Mucosa of descending colon (tissue), 3 donors: ENCODE measurements at regions not wholly inside any gene's neighbourhood (a gene's known extent, or its start where the extent isn't known, plus 50 kb on each side); places are given as distances from the start of the nearest gene placed in this dataset.

Source experiments
- ATAC-seq: fragments of 200-7000 bp; cut with Tn5 transposase; one replicate; pipeline ENCODE4 v1.9.1; 2020; ENCODE audit warnings: mild to moderate bottlenecking, moderate library complexity
- DNase-seq, 3 donors: peaks; one replicate each; pipeline ENCODE4 v3.0.0-alpha.2; 2020
- H3K36me3 ChIP-seq: fragments of 200-600 bp; one replicate; pipeline ENCODE4 v1.8.0; 2021; ENCODE audit warnings: low read depth, mild to moderate bottlenecking
- H3K4me1 ChIP-seq: fragments of 200-600 bp; one replicate; pipeline ENCODE4 v1.8.0; 2021; ENCODE audit warnings: low read depth, mild to moderate bottlenecking
- H3K4me3 ChIP-seq: fragments of 200-600 bp; one replicate; pipeline ENCODE4 v1.8.0; 2021; ENCODE audit warnings: mild to moderate bottlenecking
- H3K9me3 ChIP-seq: fragments of 200-600 bp; one replicate; pipeline ENCODE4 v1.8.0; 2021; ENCODE audit warnings: mild to moderate bottlenecking
- intact Hi-C, 2 donors: fragments of 100-400 bp; cut with DNase I in 1 of 2; cut with micrococcal nuclease in 1 of 2; formaldehyde crosslinking; loops; one replicate each; pipeline versions ENCODE4 v1.11.0 to v1.11.1; 2022; cut with DNase I, micrococcal nuclease
- TF ChIP-seq, protein P1 (sequence below): fragments of 200-600 bp; IDR thresholded peaks from one replicate; pipeline ENCODE4 v1.8.0; 2022; ENCODE audit warnings: antibody characterized with exemption, mild to moderate bottlenecking
- donor health status: DM: no; HTN: no; CAD: no; lungs with moderate emphysema.
- donor health status: DM: no; HTN: no; CAD: no.
- donor health status: DM: no; HTN: yes; CAD: no.

DNA sequence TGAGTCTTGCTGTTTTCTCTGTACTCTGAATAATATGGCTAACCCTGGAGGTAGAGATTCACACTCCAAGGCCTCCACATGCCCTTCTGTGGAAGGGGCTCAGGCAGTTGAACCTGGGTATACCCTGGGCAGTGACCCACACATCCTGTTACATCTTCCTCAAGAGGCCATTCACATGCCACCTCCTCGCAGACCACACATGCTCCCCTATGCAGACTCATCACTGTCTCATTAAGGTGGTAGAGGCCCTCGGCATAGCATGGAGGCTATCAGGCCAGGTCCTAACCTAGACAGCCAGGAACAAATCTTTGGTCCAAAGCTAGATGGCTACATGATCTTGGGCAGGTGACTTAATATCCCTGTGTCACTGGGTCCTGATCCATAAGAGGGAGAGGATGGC lies 363.9 kb upstream of the ZNF507 start:
- Histone ChIP-seq H3K36me3 (no peaks in the 10 kb centered on the region), H3K4me1 (no peaks in the 10 kb centered on the region), H3K4me3 (no peak overlapping the region), H3K9me3 (peaks cover 9% of the 10 kb centered on the region)
- ATAC-seq (no peak), DNase-seq (no peak)
- TF ChIP-seq, protein P1, sequence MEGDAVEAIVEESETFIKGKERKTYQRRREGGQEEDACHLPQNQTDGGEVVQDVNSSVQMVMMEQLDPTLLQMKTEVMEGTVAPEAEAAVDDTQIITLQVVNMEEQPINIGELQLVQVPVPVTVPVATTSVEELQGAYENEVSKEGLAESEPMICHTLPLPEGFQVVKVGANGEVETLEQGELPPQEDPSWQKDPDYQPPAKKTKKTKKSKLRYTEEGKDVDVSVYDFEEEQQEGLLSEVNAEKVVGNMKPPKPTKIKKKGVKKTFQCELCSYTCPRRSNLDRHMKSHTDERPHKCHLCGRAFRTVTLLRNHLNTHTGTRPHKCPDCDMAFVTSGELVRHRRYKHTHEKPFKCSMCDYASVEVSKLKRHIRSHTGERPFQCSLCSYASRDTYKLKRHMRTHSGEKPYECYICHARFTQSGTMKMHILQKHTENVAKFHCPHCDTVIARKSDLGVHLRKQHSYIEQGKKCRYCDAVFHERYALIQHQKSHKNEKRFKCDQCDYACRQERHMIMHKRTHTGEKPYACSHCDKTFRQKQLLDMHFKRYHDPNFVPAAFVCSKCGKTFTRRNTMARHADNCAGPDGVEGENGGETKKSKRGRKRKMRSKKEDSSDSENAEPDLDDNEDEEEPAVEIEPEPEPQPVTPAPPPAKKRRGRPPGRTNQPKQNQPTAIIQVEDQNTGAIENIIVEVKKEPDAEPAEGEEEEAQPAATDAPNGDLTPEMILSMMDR: no peak
- intact Hi-C loops: no loop called here

GRCh38 chr19:31983647-31984046 lies 361.8 kb upstream of the ZNF507 start:
- Histone ChIP-seq H3K4me3 (no peak overlapping the region), H3K9me3 (peaks cover 9% of the 10 kb centered on the region), H3K4me1 (no peaks in the 10 kb centered on the region), H3K36me3 (no peaks in the 10 kb centered on the region)
- TF ChIP-seq, protein P1: no peak
- intact Hi-C loops: no loop called here
- ATAC-seq: no peak
- no peak for DNase-seq

DNA sequence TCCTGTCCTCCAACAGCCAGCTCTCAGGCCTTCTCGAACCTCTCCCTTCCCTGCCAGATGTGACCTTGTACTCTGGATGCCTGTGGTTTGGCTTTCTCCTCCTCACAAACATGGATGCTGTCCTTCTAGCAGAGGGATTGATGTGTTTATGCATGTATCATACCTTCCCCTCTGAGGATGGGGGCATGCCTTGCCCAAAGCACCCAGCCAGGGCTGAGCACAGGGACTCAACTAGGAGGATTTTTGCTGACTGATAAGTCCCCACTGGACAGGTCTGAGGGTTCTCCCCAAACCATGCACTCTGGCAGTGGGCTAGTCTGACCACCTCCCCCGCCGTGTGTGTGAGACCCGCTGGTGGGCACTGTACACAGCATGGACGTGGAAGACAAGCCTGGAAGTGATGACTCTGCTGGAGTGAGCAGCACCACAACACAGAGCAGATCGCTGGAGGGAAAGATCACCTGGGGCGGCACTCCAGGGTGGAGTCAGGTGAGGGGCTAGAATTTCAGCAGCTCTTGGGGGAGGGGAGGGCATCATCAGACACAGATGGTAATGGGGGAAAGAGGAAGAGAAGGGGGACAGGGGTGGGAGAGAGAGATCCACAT lies 360.3 kb upstream of the ZNF507 start:
- intact Hi-C loops: no loop called here
- DNase-seq: no peak
- ATAC-seq: no peak
- Histone ChIP-seq H3K36me3 (no peaks in the 10 kb centered on the region), H3K4me1 (no peaks in the 10 kb centered on the region), H3K4me3 (no peak overlapping the region), H3K9me3 (peaks cover 9% of the 10 kb centered on the region)
- TF ChIP-seq, protein P1: no peak

- no peak overlapping the region for H3K4me3 ChIP-seq
- peaks cover 9% of the 10 kb centered on the region for H3K9me3 ChIP-seq
- H3K4me1 ChIP-seq: no peaks in the 10 kb centered on the region
- DNase-seq (no peak), ATAC-seq (no peak)
- TF ChIP-seq, protein P1: no peak
- no peaks in the 10 kb centered on the region for H3K36me3 ChIP-seq
- intact Hi-C loops: no loop called here
Observed at GRCh38 chr19:31986951-31987350, 358.5 kb upstream of the ZNF507 start.

GRCh38 chr19:31988256-31988655 lies 357.2 kb upstream of the ZNF507 start:
- ATAC-seq (no peak), DNase-seq (no peak)
- H3K36me3 ChIP-seq: no peaks in the 10 kb centered on the region
- no peaks in the 10 kb centered on the region for H3K4me1 ChIP-seq
- intact Hi-C loops: no loop called here
- H3K4me3 ChIP-seq: no peak overlapping the region
- TF ChIP-seq, protein P1: no peak
- H3K9me3 ChIP-seq: peaks cover 9% of the 10 kb centered on the region
